Right cardiac atrium (tissue), 5 donors: ENCODE measurements at regions not wholly inside any gene's neighbourhood (a gene's known extent, or its start where the extent isn't known, plus 50 kb on each side); places are given as distances from the start of the nearest gene placed in this dataset.

ENCODE experiments used
- ATAC-seq, 2 donors: fragments of 200-7000 bp; cut with Tn5 transposase; one replicate each; pipeline versions ENCODE4 v1.8.0 to v1.9.1; 2020; ENCODE audit warnings: moderate library complexity in 2 of 2, mild to moderate bottlenecking in 1 of 2
- DNase-seq, 3 donors: peaks; one replicate each; pipeline ENCODE4 v3.0.0-alpha.2; 2020
- H3K27ac ChIP-seq: one replicate; pipeline ENCODE4 v1.5.1; 2013; ENCODE audit warnings: mild to moderate bottlenecking, low read length, control low read depth, moderate library complexity
- H3K27me3 ChIP-seq: one replicate; pipeline ENCODE4 v1.6.1; 2013; ENCODE audit not compliant: control insufficient read depth, insufficient read depth
- H3K4me1 ChIP-seq: one replicate; pipeline ENCODE4 v1.6.1; 2013; ENCODE audit warnings: low read length; ENCODE audit not compliant: control insufficient read depth, insufficient read depth
- H3K4me3 ChIP-seq: one replicate; pipeline ENCODE4 v1.5.1; 2013; ENCODE audit warnings: low read length, control low read depth
- H3K9me3 ChIP-seq: one replicate; pipeline ENCODE4 v1.6.1; 2013; ENCODE audit warnings: low read length; ENCODE audit not compliant: control insufficient read depth
- WGBS: extraction: QIAGEN DNeasy Blood & Tissue Kit; methylation state at CpG from one replicate; pipeline ENCODE4 v1.1.7; 2013; 5-methylcytosine and 5-hydroxymethylcytosine counted together
- intact Hi-C, 4 donors: fragments of 100-400 bp; cut with DNase I; formaldehyde crosslinking; loops; one replicate each; pipeline versions ENCODE4 v1.11.0 to v1.14.0; 2022 to 2023
- donor health status: healthy with polysubstance abuse.
- donor health status: DM: no; HTN: yes; CAD: no.
- donor health status: DM: no; HTN: no; CAD: no.
- donor health status: DM: no; HTN: yes; CAD: no; lungs with severe emphysema.
- donor health status: DM: yes; HTN: yes; CAD: no.

GRCh38 chr14:53857625-53858344, 98.8 kb downstream of the BMP4 start:
- ATAC-seq (no peak), DNase-seq (no peak)
- Histone ChIP-seq H3K27me3 (no peaks in the 10 kb centered on the region), H3K9me3 (no peaks in the 10 kb centered on the region), H3K27ac (no peak overlapping the region), H3K4me3 (no peak overlapping the region), H3K4me1 (no peaks in the 10 kb centered on the region)
- WGBS: 85% methylated on average over 5 of the region's 5 CpGs
- intact Hi-C loops: no loop called here

- no peak for DNase-seq
- intact Hi-C loops: no loop called here
- no peaks in the 10 kb centered on the region for H3K4me1 ChIP-seq
Measured at GRCh38 chr14:53855574-53855973, 101.1 kb downstream of the BMP4 start.

GRCh38 chr14:53855127-53855526, 101.5 kb downstream of the BMP4 start:
- Histone ChIP-seq H3K27me3 (no peaks in the 10 kb centered on the region), H3K4me1 (no peaks in the 10 kb centered on the region), H3K27ac (no peak overlapping the region), H3K9me3 (no peaks in the 10 kb centered on the region), H3K4me3 (no peak overlapping the region)
- ATAC-seq (no peak), DNase-seq (no peak)
- intact Hi-C loops: no loop called here

More at GRCh38 chr14:53855574-53855973, 101.1 kb downstream of the BMP4 start:
- Histone ChIP-seq H3K27ac (no peak overlapping the region), H3K4me3 (no peak overlapping the region), H3K9me3 (no peaks in the 10 kb centered on the region), H3K27me3 (no peaks in the 10 kb centered on the region)
- 51% methylated on average over 2 of the region's 2 CpGs for WGBS
- ATAC-seq: no peak

- WGBS: 70% methylated on average over 6 of the region's 6 CpGs
- H3K27me3 ChIP-seq: no peaks in the 10 kb centered on the region
- intact Hi-C loops: no loop called here
- H3K9me3 ChIP-seq: no peaks in the 10 kb centered on the region
- H3K27ac ChIP-seq: no peak overlapping the region
- no peaks in the 10 kb centered on the region for H3K4me1 ChIP-seq
- no peak for ATAC-seq
- no peak overlapping the region for H3K4me3 ChIP-seq
- no peak for DNase-seq
Measured at GRCh38 chr14:53851394-53852090, 105.1 kb downstream of the BMP4 start.

GRCh38 chr14:53850714-53851296, 105.8 kb downstream of the BMP4 start:
- WGBS: 37% methylated on average over 4 of the region's 4 CpGs
- Histone ChIP-seq H3K4me3 (no peak overlapping the region), H3K9me3 (no peaks in the 10 kb centered on the region), H3K27ac (no peak overlapping the region), H3K27me3 (no peaks in the 10 kb centered on the region), H3K4me1 (no peaks in the 10 kb centered on the region)
- intact Hi-C loops: no loop called here
- peak in 1 of 2 donors; percentile 43 for ATAC-seq
- no peak for DNase-seq

GRCh38 chr14:53849549-53849948, 107.1 kb downstream of the BMP4 start:
- intact Hi-C loops: no loop called here
- H3K4me1 ChIP-seq: no peaks in the 10 kb centered on the region
- ATAC-seq: no peak
- H3K4me3 ChIP-seq: no peak overlapping the region
- H3K9me3 ChIP-seq: no peaks in the 10 kb centered on the region
- 93% methylated on average over 6 of the region's 6 CpGs for WGBS
- no peak for DNase-seq
- H3K27me3 ChIP-seq: no peaks in the 10 kb centered on the region
- no peak overlapping the region for H3K27ac ChIP-seq

- ATAC-seq: no peak
Measured at GRCh38 chr14:53848854-53849253, 107.8 kb downstream of the BMP4 start.

GRCh38 chr14:53847881-53848280, 108.7 kb downstream of the BMP4 start:
- ATAC-seq: no peak

More at GRCh38 chr14:53848854-53849253, 107.8 kb downstream of the BMP4 start:
- Histone ChIP-seq H3K4me3 (no peak overlapping the region), H3K27me3 (no peaks in the 10 kb centered on the region), H3K27ac (no peak overlapping the region), H3K4me1 (no peaks in the 10 kb centered on the region), H3K9me3 (no peaks in the 10 kb centered on the region)
- intact Hi-C loops: no loop called here
- WGBS: 86% methylated on average over 5 of the region's 5 CpGs
- DNase-seq: no peak

GRCh38 chr14:53847057-53847456, 109.6 kb downstream of the BMP4 start:
- DNase-seq (no peak), ATAC-seq (no peak)
- H3K9me3 ChIP-seq: no peaks in the 10 kb centered on the region
- H3K27ac ChIP-seq: no peak overlapping the region
- H3K4me1 ChIP-seq: no peaks in the 10 kb centered on the region
- H3K27me3 ChIP-seq: no peaks in the 10 kb centered on the region
- 78% methylated on average over 1 of the region's 1 CpG for WGBS
- no peak overlapping the region for H3K4me3 ChIP-seq
- intact Hi-C loops: no loop called here

More at GRCh38 chr14:53847881-53848280, 108.7 kb downstream of the BMP4 start:
- Histone ChIP-seq H3K9me3 (no peaks in the 10 kb centered on the region), H3K27me3 (no peaks in the 10 kb centered on the region), H3K27ac (no peak overlapping the region), H3K4me3 (no peak overlapping the region), H3K4me1 (no peaks in the 10 kb centered on the region)
- WGBS: 96% methylated on average over 7 of the region's 7 CpGs
- DNase-seq: no peak
- intact Hi-C loops: no loop called here

GRCh38 chr14:53845813-53846693, 110.6 kb downstream of the BMP4 start:
- DNase-seq (no peak), ATAC-seq (no peak)
- H3K27me3 ChIP-seq: no peaks in the 10 kb centered on the region
- H3K27ac ChIP-seq: no peak overlapping the region
- intact Hi-C loops: no loop called here
- WGBS: 85% methylated on average over 8 of the region's 8 CpGs
- no peaks in the 10 kb centered on the region for H3K9me3 ChIP-seq
- no peaks in the 10 kb centered on the region for H3K4me1 ChIP-seq
- no peak overlapping the region for H3K4me3 ChIP-seq
